ENCODE measurements at regions not wholly inside any gene's neighbourhood (a gene's known extent, or its start where the extent isn't known, plus 50 kb on each side); places are given as distances from the start of the nearest gene placed in this dataset.

- Mint-ChIP-seq H3K36me3 (ENCODE audit: low read depth) (no peaks in the 10 kb centered on the region), H3K9me3 (no peaks in the 10 kb centered on the region), H3K27me3 (peaks cover 4% of the 10 kb centered on the region), H3K27ac (no peak overlapping the region), H3K4me1 (no peaks in the 10 kb centered on the region), H3K4me3 (no peak overlapping the region)
- TF ChIP-seq, protein P1, sequence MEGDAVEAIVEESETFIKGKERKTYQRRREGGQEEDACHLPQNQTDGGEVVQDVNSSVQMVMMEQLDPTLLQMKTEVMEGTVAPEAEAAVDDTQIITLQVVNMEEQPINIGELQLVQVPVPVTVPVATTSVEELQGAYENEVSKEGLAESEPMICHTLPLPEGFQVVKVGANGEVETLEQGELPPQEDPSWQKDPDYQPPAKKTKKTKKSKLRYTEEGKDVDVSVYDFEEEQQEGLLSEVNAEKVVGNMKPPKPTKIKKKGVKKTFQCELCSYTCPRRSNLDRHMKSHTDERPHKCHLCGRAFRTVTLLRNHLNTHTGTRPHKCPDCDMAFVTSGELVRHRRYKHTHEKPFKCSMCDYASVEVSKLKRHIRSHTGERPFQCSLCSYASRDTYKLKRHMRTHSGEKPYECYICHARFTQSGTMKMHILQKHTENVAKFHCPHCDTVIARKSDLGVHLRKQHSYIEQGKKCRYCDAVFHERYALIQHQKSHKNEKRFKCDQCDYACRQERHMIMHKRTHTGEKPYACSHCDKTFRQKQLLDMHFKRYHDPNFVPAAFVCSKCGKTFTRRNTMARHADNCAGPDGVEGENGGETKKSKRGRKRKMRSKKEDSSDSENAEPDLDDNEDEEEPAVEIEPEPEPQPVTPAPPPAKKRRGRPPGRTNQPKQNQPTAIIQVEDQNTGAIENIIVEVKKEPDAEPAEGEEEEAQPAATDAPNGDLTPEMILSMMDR (IDR thresholded peaks at IDR 0.05) = no peak
- intact Hi-C loops (cut with micrococcal nuclease) = no loop called here
- DNase-seq (no peak), ATAC-seq (ENCODE audit: low read depth) (no peak)
- ChIA-PET CTCF (no interaction called here), POLR2A (no interaction called here)
Observed at GRCh38 chr1:113333056-113333455, 57.3 kb upstream of the MAGI3 start.

DNA sequence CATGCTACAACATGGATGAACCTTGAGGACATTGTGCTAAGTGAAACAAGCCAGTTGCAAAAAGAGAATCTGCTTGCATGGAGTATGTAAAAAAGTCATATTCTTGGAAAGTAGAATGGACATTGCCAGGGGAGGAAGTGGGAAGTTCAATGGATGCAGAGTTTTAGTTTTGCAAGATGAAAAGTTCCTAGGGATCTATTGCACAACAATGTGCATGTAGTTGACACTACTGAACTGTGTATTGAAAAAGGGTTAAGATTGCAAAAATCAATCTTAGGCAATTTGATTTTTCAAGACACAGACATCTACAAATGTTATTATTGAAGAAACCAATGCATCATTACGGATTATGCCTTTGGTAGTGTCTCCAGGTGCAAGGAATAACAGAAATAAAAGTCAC, 50.3 kb upstream of the MAGI3 start:
- Mint-ChIP-seq H3K36me3 (ENCODE audit: low read depth) (no peaks in the 10 kb centered on the region), H3K9me3 (no peaks in the 10 kb centered on the region), H3K27me3 (peaks cover 8% of the 10 kb centered on the region), H3K27ac (no peak overlapping the region), H3K4me3 (no peak overlapping the region), H3K4me1 (no peaks in the 10 kb centered on the region)
- ATAC-seq (ENCODE audit: low read depth) (no peak), DNase-seq (no peak)
- TF ChIP-seq, protein P1 (IDR thresholded peaks at IDR 0.05) = no peak
- intact Hi-C loops (cut with micrococcal nuclease) = no loop called here
- CTCF ChIA-PET = no interaction called here
- POLR2A ChIA-PET = no interaction called here
